ENCODE measurements at regions not wholly inside any gene's neighbourhood (a gene's known extent, or its start where the extent isn't known, plus 50 kb on each side); places are given as distances from the start of the nearest gene placed in this dataset.

GRCh38 chr5:61788548-61788947, 456.5 kb downstream of the ZSWIM6 start:
- Histone ChIP-seq H3K27ac (no peak overlapping the region), H3K27me3 (no peaks in the 10 kb centered on the region), H3K4me1 (no peaks in the 10 kb centered on the region), H3K36me3 (no peaks in the 10 kb centered on the region), H3K9me3 (no peaks in the 10 kb centered on the region), H3K4me3 (no peak overlapping the region)
- no peak for TF ChIP-seq CTCF (IDR thresholded peaks at IDR 0.05)
- no peak for DNase-seq (ENCODE audit: low spot score)

- no peak for TF ChIP-seq CTCF (IDR thresholded peaks at IDR 0.05)
- Histone ChIP-seq H3K27me3 (no peaks in the 10 kb centered on the region), H3K4me3 (no peak overlapping the region), H3K9me3 (no peaks in the 10 kb centered on the region), H3K36me3 (no peaks in the 10 kb centered on the region), H3K27ac (no peak overlapping the region), H3K4me1 (no peaks in the 10 kb centered on the region)
- DNase-seq (ENCODE audit: low spot score) = no peak
Measured at GRCh38 chr5:61790007-61790406, 457.9 kb downstream of the ZSWIM6 start.

GRCh38 chr5:61790678-61791077, 458.6 kb downstream of the ZSWIM6 start:
- no peak overlapping the region for H3K27ac ChIP-seq
- no peak for DNase-seq (ENCODE audit: low spot score)
- no peaks in the 10 kb centered on the region for H3K4me1 ChIP-seq
- no peaks in the 10 kb centered on the region for H3K36me3 ChIP-seq
- H3K9me3 ChIP-seq = no peaks in the 10 kb centered on the region
- H3K27me3 ChIP-seq = no peaks in the 10 kb centered on the region
- TF ChIP-seq CTCF (IDR thresholded peaks at IDR 0.05) = no peak
- no peak overlapping the region for H3K4me3 ChIP-seq

GRCh38 chr5:61796773-61797172, 464.7 kb downstream of the ZSWIM6 start:
- Histone ChIP-seq H3K4me1 (no peaks in the 10 kb centered on the region), H3K27ac (no peak overlapping the region), H3K27me3 (no peaks in the 10 kb centered on the region), H3K4me3 (no peak overlapping the region), H3K9me3 (no peaks in the 10 kb centered on the region), H3K36me3 (no peaks in the 10 kb centered on the region)
- DNase-seq (ENCODE audit: low spot score) = no peak
- no peak for TF ChIP-seq CTCF (IDR thresholded peaks at IDR 0.05)

- no peak overlapping the region for H3K4me3 ChIP-seq
- no peak for TF ChIP-seq CTCF (IDR thresholded peaks at IDR 0.05)
- no peaks in the 10 kb centered on the region for H3K4me1 ChIP-seq
- H3K27me3 ChIP-seq = no peaks in the 10 kb centered on the region
- H3K9me3 ChIP-seq = no peaks in the 10 kb centered on the region
- DNase-seq (ENCODE audit: low spot score) = no peak
- H3K36me3 ChIP-seq = no peaks in the 10 kb centered on the region
- H3K27ac ChIP-seq = no peak overlapping the region
Measured at GRCh38 chr5:61800450-61800849, 468.4 kb downstream of the ZSWIM6 start.

- no peak for DNase-seq (ENCODE audit: low spot score)
- H3K9me3 ChIP-seq = no peaks in the 10 kb centered on the region
- H3K27ac ChIP-seq = no peak overlapping the region
- no peaks in the 10 kb centered on the region for H3K36me3 ChIP-seq
- no peaks in the 10 kb centered on the region for H3K4me1 ChIP-seq
- no peak overlapping the region for H3K4me3 ChIP-seq
- H3K27me3 ChIP-seq = no peaks in the 10 kb centered on the region
- no peak for TF ChIP-seq CTCF (IDR thresholded peaks at IDR 0.05)
Measured at GRCh38 chr5:61801174-61801573, 469.1 kb downstream of the ZSWIM6 start.
